ENCODE measurements at regions not wholly inside any gene's neighbourhood (a gene's known extent, or its start where the extent isn't known, plus 50 kb on each side); places are given as distances from the start of the nearest gene placed in this dataset.

DNA sequence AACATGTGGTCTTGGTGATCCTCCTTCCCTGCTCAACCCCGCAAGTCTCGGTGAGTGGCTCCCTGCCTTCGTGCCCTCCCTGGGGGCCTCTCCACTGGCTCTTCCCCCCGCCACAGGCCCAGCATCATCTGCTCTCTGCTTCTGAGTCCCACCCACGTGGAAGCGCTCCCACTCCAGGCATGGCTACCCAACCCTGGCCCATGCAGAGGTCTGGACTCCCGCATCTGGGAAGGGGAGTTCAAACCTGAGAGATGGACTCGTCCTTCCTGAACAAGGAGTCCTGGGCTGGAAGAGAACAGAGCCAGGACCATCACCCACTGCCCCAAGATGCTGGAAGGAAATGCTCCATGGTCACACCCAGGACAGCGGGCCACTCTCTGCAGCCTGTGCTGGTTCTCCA, 90.8 kb downstream of the DHCR7 start:
- Histone ChIP-seq H3K9me3 (ENCODE audit: insufficient read depth, low read length, severe bottlenecking) (no peaks in the 10 kb centered on the region), H3K4me1 (ENCODE audit: insufficient read depth, low read length) (no peaks in the 10 kb centered on the region), H3K27ac (ENCODE audit: low read length) (no peak overlapping the region), H3K79me2 (ENCODE audit: insufficient read depth, low read length) (no peaks in the 10 kb centered on the region), H2AFZ (ENCODE audit: low read depth, low read length) (no peak overlapping the region), H3K9ac (ENCODE audit: low read depth, low read length) (no peak overlapping the region), H3K27me3 (ENCODE audit: insufficient read depth, low read length, poor library complexity) (no peaks in the 10 kb centered on the region), H3K4me3 (ENCODE audit: low read depth in 1 of 2, low read length in 2 of 2) (no peak overlapping the region), H4K20me1 (ENCODE audit: insufficient read depth, low read length) (no peaks in the 10 kb centered on the region), H3K36me3 (ENCODE audit: insufficient read depth, low read length) (no peaks in the 10 kb centered on the region), H3K4me2 (ENCODE audit: insufficient read depth, low read length) (no peak overlapping the region)
- ATAC-seq (ENCODE audit: insufficient read depth, low read depth) = no peak
- TF ChIP-seq, protein P1, sequence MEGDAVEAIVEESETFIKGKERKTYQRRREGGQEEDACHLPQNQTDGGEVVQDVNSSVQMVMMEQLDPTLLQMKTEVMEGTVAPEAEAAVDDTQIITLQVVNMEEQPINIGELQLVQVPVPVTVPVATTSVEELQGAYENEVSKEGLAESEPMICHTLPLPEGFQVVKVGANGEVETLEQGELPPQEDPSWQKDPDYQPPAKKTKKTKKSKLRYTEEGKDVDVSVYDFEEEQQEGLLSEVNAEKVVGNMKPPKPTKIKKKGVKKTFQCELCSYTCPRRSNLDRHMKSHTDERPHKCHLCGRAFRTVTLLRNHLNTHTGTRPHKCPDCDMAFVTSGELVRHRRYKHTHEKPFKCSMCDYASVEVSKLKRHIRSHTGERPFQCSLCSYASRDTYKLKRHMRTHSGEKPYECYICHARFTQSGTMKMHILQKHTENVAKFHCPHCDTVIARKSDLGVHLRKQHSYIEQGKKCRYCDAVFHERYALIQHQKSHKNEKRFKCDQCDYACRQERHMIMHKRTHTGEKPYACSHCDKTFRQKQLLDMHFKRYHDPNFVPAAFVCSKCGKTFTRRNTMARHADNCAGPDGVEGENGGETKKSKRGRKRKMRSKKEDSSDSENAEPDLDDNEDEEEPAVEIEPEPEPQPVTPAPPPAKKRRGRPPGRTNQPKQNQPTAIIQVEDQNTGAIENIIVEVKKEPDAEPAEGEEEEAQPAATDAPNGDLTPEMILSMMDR (IDR thresholded peaks at IDR 0.05; ENCODE audit: borderline replicate concordance, extremely low read depth, low read length, poor library complexity, severe bottlenecking) = no peak
- TF ChIP-seq EZH2 (IDR thresholded peaks at IDR 0.05; ENCODE audit: borderline replicate concordance, low read depth, low read length, severe bottlenecking) = no peak
- DNase-seq = no peak

DNA sequence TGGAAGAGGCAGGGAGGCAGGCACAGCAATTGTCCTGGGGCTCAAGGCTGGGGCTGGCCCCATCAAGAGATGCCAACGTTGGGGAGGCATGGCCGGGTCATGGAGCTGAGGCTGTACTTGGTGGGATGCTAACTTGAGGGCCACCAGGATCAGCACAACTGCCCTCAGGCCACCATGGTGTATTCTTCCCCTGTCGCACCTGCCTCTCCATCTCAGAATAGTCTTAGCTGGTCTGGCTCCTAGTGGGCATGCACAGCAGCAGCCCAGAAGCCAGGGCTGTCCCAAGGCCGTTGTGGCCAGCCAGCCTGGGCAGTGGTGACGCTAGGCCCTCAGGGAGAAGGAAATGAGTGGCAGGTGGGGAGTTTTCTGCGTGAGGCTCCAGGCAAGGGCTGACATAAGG, 91.3 kb downstream of the DHCR7 start:
- Histone ChIP-seq H3K4me3 (ENCODE audit: low read depth in 1 of 2, low read length in 2 of 2) (no peak overlapping the region), H3K4me2 (ENCODE audit: insufficient read depth, low read length) (no peak overlapping the region), H4K20me1 (ENCODE audit: insufficient read depth, low read length) (no peaks in the 10 kb centered on the region), H3K79me2 (ENCODE audit: insufficient read depth, low read length) (no peaks in the 10 kb centered on the region), H3K36me3 (ENCODE audit: insufficient read depth, low read length) (no peaks in the 10 kb centered on the region), H3K9ac (ENCODE audit: low read depth, low read length) (no peak overlapping the region), H3K9me3 (ENCODE audit: insufficient read depth, low read length, severe bottlenecking) (no peaks in the 10 kb centered on the region), H3K27me3 (ENCODE audit: insufficient read depth, low read length, poor library complexity) (no peaks in the 10 kb centered on the region), H2AFZ (ENCODE audit: low read depth, low read length) (no peak overlapping the region), H3K4me1 (ENCODE audit: insufficient read depth, low read length) (no peaks in the 10 kb centered on the region), H3K27ac (ENCODE audit: low read length) (no peak overlapping the region)
- no peak for TF ChIP-seq EZH2 (IDR thresholded peaks at IDR 0.05; ENCODE audit: borderline replicate concordance, low read depth, low read length, severe bottlenecking)
- TF ChIP-seq, protein P1 (IDR thresholded peaks at IDR 0.05; ENCODE audit: borderline replicate concordance, extremely low read depth, low read length, poor library complexity, severe bottlenecking) = no peak
- no peak for ATAC-seq (ENCODE audit: insufficient read depth, low read depth)
- no peak for DNase-seq

- ATAC-seq (ENCODE audit: insufficient read depth, low read depth) (no peak), DNase-seq (no peak)
- Histone ChIP-seq H3K36me3 (ENCODE audit: insufficient read depth, low read length) (no peaks in the 10 kb centered on the region), H3K4me1 (ENCODE audit: insufficient read depth, low read length) (no peaks in the 10 kb centered on the region), H3K4me2 (ENCODE audit: insufficient read depth, low read length) (no peak overlapping the region), H3K27me3 (ENCODE audit: insufficient read depth, low read length, poor library complexity) (no peaks in the 10 kb centered on the region), H3K4me3 (ENCODE audit: low read depth in 1 of 2, low read length in 2 of 2) (no peak overlapping the region), H3K9ac (ENCODE audit: low read depth, low read length) (no peak overlapping the region), H3K27ac (ENCODE audit: low read length) (no peak overlapping the region), H3K9me3 (ENCODE audit: insufficient read depth, low read length, severe bottlenecking) (no peaks in the 10 kb centered on the region), H4K20me1 (ENCODE audit: insufficient read depth, low read length) (no peaks in the 10 kb centered on the region), H3K79me2 (ENCODE audit: insufficient read depth, low read length) (no peaks in the 10 kb centered on the region), H2AFZ (ENCODE audit: low read depth, low read length) (no peak overlapping the region)
- TF ChIP-seq, protein P1 (IDR thresholded peaks at IDR 0.05; ENCODE audit: borderline replicate concordance, extremely low read depth, low read length, poor library complexity, severe bottlenecking) = no peak
- TF ChIP-seq EZH2 (IDR thresholded peaks at IDR 0.05; ENCODE audit: borderline replicate concordance, low read depth, low read length, severe bottlenecking) = no peak
Observed at GRCh38 chr11:71356280-71356876, 91.8 kb downstream of the DHCR7 start.
